Endothelial cell of umbilical vein (primary cell): ENCODE measurements at regions not wholly inside any gene's neighbourhood (a gene's known extent, or its start where the extent isn't known, plus 50 kb on each side); places are given as distances from the start of the nearest gene placed in this dataset.

Experiments
- MYC ChIP-seq: IDR thresholded peaks from one replicate; pipeline ENCODE4 v1.6.1; 2011; ENCODE audit warnings: mild to moderate bottlenecking, low read depth, low read length
- POLR2A ChIP-seq: IDR thresholded peaks from 2 replicates; pipeline ENCODE4 v1.6.1; 2012; ENCODE audit warnings: low read depth, mild to moderate bottlenecking, control low read depth, low read length
- TF ChIP-seq, protein P1 (sequence below), 2 donors: IDR thresholded peaks; 1 replicate in 1 of 2; 2 replicates in 1 of 2; pipeline ENCODE4 v1.5.1; 2011; ENCODE audit warnings: low read length in 2 of 2, mild to moderate bottlenecking in 2 of 2, moderate library complexity in 2 of 2, control low read depth in 1 of 2, inconsistent platforms in 1 of 2, low read depth in 1 of 2; ENCODE audit not compliant: insufficient read depth in 1 of 2; ENCODE audit errors: extremely low read depth in 1 of 2
- TF ChIP-seq, protein P2 (sequence below): IDR thresholded peaks from 2 replicates; pipeline ENCODE4 v1.6.1; 2011; ENCODE audit not compliant: insufficient read depth, insufficient read length

DNA sequence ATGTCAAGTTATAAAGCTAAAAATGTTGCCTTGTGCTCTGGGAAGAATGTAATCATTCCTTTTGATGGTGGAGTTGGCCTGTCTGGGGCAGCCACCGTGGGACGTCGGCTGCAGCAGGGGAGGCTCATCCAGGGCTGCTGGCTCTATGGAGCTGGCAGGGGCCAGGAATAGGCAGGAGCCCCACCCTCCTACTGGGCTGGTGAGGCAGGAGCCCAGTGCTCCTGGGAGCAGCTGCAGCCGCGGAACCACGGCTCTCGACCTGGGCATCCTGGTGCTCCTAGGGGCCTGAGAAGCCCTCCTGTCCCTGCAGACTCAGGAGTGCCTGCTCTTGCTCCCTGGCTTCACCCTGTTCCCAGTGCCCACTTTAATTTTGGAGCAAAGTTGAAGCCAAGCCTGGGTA, 127.1 kb downstream of the DIPK2A start:
- TF ChIP-seq, protein P1, sequence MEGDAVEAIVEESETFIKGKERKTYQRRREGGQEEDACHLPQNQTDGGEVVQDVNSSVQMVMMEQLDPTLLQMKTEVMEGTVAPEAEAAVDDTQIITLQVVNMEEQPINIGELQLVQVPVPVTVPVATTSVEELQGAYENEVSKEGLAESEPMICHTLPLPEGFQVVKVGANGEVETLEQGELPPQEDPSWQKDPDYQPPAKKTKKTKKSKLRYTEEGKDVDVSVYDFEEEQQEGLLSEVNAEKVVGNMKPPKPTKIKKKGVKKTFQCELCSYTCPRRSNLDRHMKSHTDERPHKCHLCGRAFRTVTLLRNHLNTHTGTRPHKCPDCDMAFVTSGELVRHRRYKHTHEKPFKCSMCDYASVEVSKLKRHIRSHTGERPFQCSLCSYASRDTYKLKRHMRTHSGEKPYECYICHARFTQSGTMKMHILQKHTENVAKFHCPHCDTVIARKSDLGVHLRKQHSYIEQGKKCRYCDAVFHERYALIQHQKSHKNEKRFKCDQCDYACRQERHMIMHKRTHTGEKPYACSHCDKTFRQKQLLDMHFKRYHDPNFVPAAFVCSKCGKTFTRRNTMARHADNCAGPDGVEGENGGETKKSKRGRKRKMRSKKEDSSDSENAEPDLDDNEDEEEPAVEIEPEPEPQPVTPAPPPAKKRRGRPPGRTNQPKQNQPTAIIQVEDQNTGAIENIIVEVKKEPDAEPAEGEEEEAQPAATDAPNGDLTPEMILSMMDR (IDR thresholded peaks at IDR 0.05; ENCODE audit: extremely low read depth in 1 of 2, insufficient read depth in 1 of 2, low read depth in 1 of 2, low read length in 2 of 2): no peak
- TF ChIP-seq, protein P2, sequence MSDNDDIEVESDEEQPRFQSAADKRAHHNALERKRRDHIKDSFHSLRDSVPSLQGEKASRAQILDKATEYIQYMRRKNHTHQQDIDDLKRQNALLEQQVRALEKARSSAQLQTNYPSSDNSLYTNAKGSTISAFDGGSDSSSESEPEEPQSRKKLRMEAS: no peak
- no peak for TF ChIP-seq POLR2A
- TF ChIP-seq MYC: no peak
